OCI-LY3 (cell line): ENCODE measurements at regions not wholly inside any gene's neighbourhood (a gene's known extent, or its start where the extent isn't known, plus 50 kb on each side); places are given as distances from the start of the nearest gene placed in this dataset.

Source experiments
- H2AFZ ChIP-seq: fragments of 200-600, 300-600 bp; shearing (Covaris generic); 2 replicates; pipeline ENCODE4 v1.6.0; 2014; ENCODE audit warnings: antibody characterized with exemption, low read depth, low read length
- H3K27ac ChIP-seq: fragments of 200-600, 300-600 bp; sonication (generic); 2 replicates; pipeline ENCODE4 v1.5.1; 2014; ENCODE audit warnings: mild to moderate bottlenecking, low read length, moderate library complexity, mixed read lengths
- H3K27me3 ChIP-seq: fragments of 200-600, 300-600 bp; sonication (generic); 2 replicates; pipeline ENCODE4 v1.6.1; 2014; ENCODE audit warnings: low read depth, low read length, mixed read lengths
- H3K36me3 ChIP-seq: fragments of 200-600, 300-600 bp; sonication (generic); replicated peaks from 2 replicates; pipeline ENCODE3; 2014; ENCODE audit warnings: low read depth, low read length, mixed read lengths
- H3K4me1 ChIP-seq: fragments of 300-600, 200-600 bp; sonication (generic); 2 replicates; pipeline ENCODE4 v1.6.1; 2014; ENCODE audit warnings: low read length, mixed read lengths
- H3K4me2 ChIP-seq: fragments of 200-600, 300-600 bp; sonication (generic); 2 replicates; pipeline ENCODE4 v1.6.1; 2014; ENCODE audit warnings: low read length, mixed read lengths
- H3K4me3 ChIP-seq: fragments of 300-600, 200-600 bp; sonication (generic); 2 replicates; pipeline ENCODE4 v1.5.1; 2014; ENCODE audit warnings: antibody characterized with exemption, mild to moderate bottlenecking, low read length, moderate library complexity
- H3K79me2 ChIP-seq: fragments of 300-600, 200-600 bp; shearing (Covaris generic); 2 replicates; pipeline ENCODE4 v1.6.1; 2014; ENCODE audit warnings: mild to moderate bottlenecking, low read length, mixed read lengths
- H3K9ac ChIP-seq: fragments of 300-600, 200-600 bp; shearing (Covaris generic); 2 replicates; pipeline ENCODE4 v1.6.0; 2014; ENCODE audit warnings: mild to moderate bottlenecking, low read length, moderate library complexity
- H3K9me3 ChIP-seq: fragments of 200-600, 300-600 bp; shearing (Covaris generic); 2 replicates; pipeline ENCODE4 v1.6.1; 2014; ENCODE audit warnings: low read length, mixed read lengths; ENCODE audit not compliant: insufficient read depth
- H4K20me1 ChIP-seq: fragments of 200-600, 300-600 bp; sonication (generic); 2 replicates; pipeline ENCODE4 v1.6.1; 2016; ENCODE audit warnings: low read length, mixed read lengths; ENCODE audit not compliant: insufficient read depth
- CTCF ChIP-seq: fragments of 200-600, 300-600 bp; sonication (generic); IDR thresholded peaks from 2 replicates; pipeline ENCODE4 v1.5.1; 2014; ENCODE audit warnings: antibody characterized with exemption, low read length, low read depth
- EZH2phosphoT487 ChIP-seq: fragments of 200-600 bp; shearing (Covaris generic); IDR thresholded peaks from 2 replicates; pipeline ENCODE4 v1.6.1; 2018; ENCODE audit warnings: antibody characterized with exemption, mixed run types, low read depth

- Histone ChIP-seq H2AFZ (no peak overlapping the region), H3K9ac (no peak overlapping the region), H3K4me3 (no peak overlapping the region), H4K20me1 (no peaks in the 10 kb centered on the region), H3K27ac (no peak overlapping the region), H3K4me1 (peaks cover 26% of the 10 kb centered on the region), H3K9me3 (peaks cover 4% of the 10 kb centered on the region; the same call in 1 of the 2 replicates), H3K4me2 (no peak overlapping the region), H3K79me2 (no peaks in the 10 kb centered on the region), H3K36me3 (peaks cover 7% of the 10 kb centered on the region), H3K27me3 (no peaks in the 10 kb centered on the region)
- TF ChIP-seq EZH2phosphoT487 = no peak
- no peak for TF ChIP-seq CTCF
Observed at GRCh38 chr18:60593249-60593648, 220.7 kb upstream of the MC4R start.

GRCh38 chr18:60596928-60597327 lies 224.4 kb upstream of the MC4R start:
- peaks cover 48% of the 10 kb centered on the region for H3K4me1 ChIP-seq
- H3K36me3 ChIP-seq = peaks cover 7% of the 10 kb centered on the region
- H3K79me2 ChIP-seq = no peaks in the 10 kb centered on the region
- TF ChIP-seq CTCF = no peak
- TF ChIP-seq EZH2phosphoT487 = peak; percentile 90
- H3K27ac ChIP-seq = peak overlapping the region; percentile 18; the same call in 1 of the 2 replicates
- no peaks in the 10 kb centered on the region for H4K20me1 ChIP-seq
- H2AFZ ChIP-seq = no peak overlapping the region
- H3K9me3 ChIP-seq = no peaks in the 10 kb centered on the region
- no peak overlapping the region for H3K9ac ChIP-seq
- 0 out of 2 replicates have a peak overlapping the region, but pooled peaks have one; percentile 0 for H3K4me3 ChIP-seq
- no peaks in the 10 kb centered on the region for H3K27me3 ChIP-seq
- peak overlapping the region; percentile 37 for H3K4me2 ChIP-seq

GRCh38 chr18:60599267-60599666 lies 226.7 kb upstream of the MC4R start:
- peak overlapping the region; percentile 76 for H3K4me2 ChIP-seq

GRCh38 chr18:60599995-60600394 lies 227.4 kb upstream of the MC4R start:
- H3K4me2 ChIP-seq = peak overlapping the region; percentile 76

More at GRCh38 chr18:60599267-60599666, 226.7 kb upstream of the MC4R start:
- Histone ChIP-seq H3K9ac (peak overlapping the region; percentile 38; the same call in 1 of the 2 replicates), H3K9me3 (no peaks in the 10 kb centered on the region), H4K20me1 (no peaks in the 10 kb centered on the region), H3K4me3 (peak overlapping the region; percentile 47), H3K79me2 (no peaks in the 10 kb centered on the region), H2AFZ (no peak overlapping the region), H3K27ac (peak overlapping the region; percentile 77), H3K27me3 (no peaks in the 10 kb centered on the region), H3K4me1 (peaks cover 48% of the 10 kb centered on the region), H3K36me3 (peaks cover 10% of the 10 kb centered on the region)
- peak; percentile 97 for TF ChIP-seq EZH2phosphoT487
- TF ChIP-seq CTCF = no peak

More at GRCh38 chr18:60599995-60600394, 227.4 kb upstream of the MC4R start:
- H3K4me3 ChIP-seq = peak overlapping the region; percentile 47
- H3K27me3 ChIP-seq = no peaks in the 10 kb centered on the region
- H3K36me3 ChIP-seq = peaks cover 10% of the 10 kb centered on the region
- peak overlapping the region; percentile 11; the same call in 1 of the 2 replicates for H2AFZ ChIP-seq
- peak overlapping the region; percentile 77 for H3K27ac ChIP-seq
- no peaks in the 10 kb centered on the region for H4K20me1 ChIP-seq
- peak overlapping the region; percentile 38; the same call in 1 of the 2 replicates for H3K9ac ChIP-seq
- H3K79me2 ChIP-seq = no peaks in the 10 kb centered on the region
- no peak for TF ChIP-seq CTCF
- TF ChIP-seq EZH2phosphoT487 = no peak
- H3K9me3 ChIP-seq = no peaks in the 10 kb centered on the region
- H3K4me1 ChIP-seq = peaks cover 48% of the 10 kb centered on the region
